Keratinocyte (primary cell): ENCODE measurements at regions not wholly inside any gene's neighbourhood (a gene's known extent, or its start where the extent isn't known, plus 50 kb on each side); places are given as distances from the start of the nearest gene placed in this dataset.

Experiments used
- DNase-seq: peaks from one replicate; pipeline ENCODE4 v3.0.0-alpha.2; 2011; ENCODE audit warnings: low read depth, missing footprints, low spot score
- FAIRE-seq: peaks from 2 replicates; lab custom pipeline; 2011; peaks lifted over from hg19 to GRCh38; lab: Jason Lieb, UNC
- H2AFZ ChIP-seq: 2 replicates; pipeline ENCODE4 v1.6.0; 2012; ENCODE audit warnings: low read length, control low read depth, inconsistent platforms; ENCODE audit not compliant: control insufficient read depth
- H3K27ac ChIP-seq: 2 replicates; pipeline ENCODE4 v1.5.1; 2011; ENCODE audit warnings: low read length; ENCODE audit not compliant: control insufficient read depth, insufficient read depth
- H3K27me3 ChIP-seq: 3 replicates; pipeline ENCODE4 v1.6.0; 2011; ENCODE audit warnings: low read length; ENCODE audit not compliant: control insufficient read depth, insufficient read depth; ENCODE audit errors: extremely low read depth
- H3K36me3 ChIP-seq, 2 experiments: 2 replicates in 1 of 2; 3 replicates in 1 of 2; pipeline ENCODE4 v1.5.1; 2011; ENCODE audit warnings: low read length in 2 of 2, mild to moderate bottlenecking in 1 of 2; ENCODE audit not compliant: control insufficient read depth in 2 of 2, insufficient read depth in 2 of 2; ENCODE audit errors: extremely low read depth in 1 of 2
- H3K4me1 ChIP-seq: 3 replicates; pipeline ENCODE4 v1.5.1; 2011; ENCODE audit warnings: low read length; ENCODE audit not compliant: control insufficient read depth, insufficient read depth; ENCODE audit errors: extremely low read depth
- H3K4me2 ChIP-seq: 3 replicates; pipeline ENCODE4 v1.6.0; 2011; ENCODE audit warnings: low read depth, low read length; ENCODE audit not compliant: control insufficient read depth, insufficient read depth; ENCODE audit errors: extremely low read depth
- H3K4me3 ChIP-seq, 3 experiments: fragments of 200-600 bp in 1 of 3; sonication (generic) in 1 of 3; 2 replicates in 2 of 3; 3 replicates in 1 of 3; pipeline ENCODE4 v1.5.1; 2011 to 2016; ENCODE audit warnings: low read length in 3 of 3, mild to moderate bottlenecking in 3 of 3, control low read depth in 2 of 3, inconsistent platforms in 1 of 3, low read depth in 1 of 3, mixed read lengths in 1 of 3, mixed run types in 1 of 3, moderate library complexity in 1 of 3; ENCODE audit not compliant: control insufficient read depth in 2 of 3, insufficient read depth in 2 of 3; ENCODE audit errors: extremely low read depth in 1 of 3
- H3K79me2 ChIP-seq: 2 replicates; pipeline ENCODE4 v1.6.0; 2012; ENCODE audit warnings: low read length; ENCODE audit not compliant: control insufficient read depth, insufficient read depth
- H3K9ac ChIP-seq: 3 replicates; pipeline ENCODE4 v1.6.0; 2011; ENCODE audit warnings: low read length; ENCODE audit not compliant: control insufficient read depth, insufficient read depth; ENCODE audit errors: extremely low read depth
- H3K9me1 ChIP-seq: 3 replicates; pipeline ENCODE4 v1.6.0; 2011; ENCODE audit warnings: low read length; ENCODE audit not compliant: control insufficient read depth, insufficient read depth; ENCODE audit errors: extremely low read depth
- H3K9me3 ChIP-seq: 2 replicates; pipeline ENCODE4 v1.5.1; 2012; ENCODE audit warnings: low read depth, low read length; ENCODE audit not compliant: control insufficient read depth
- H4K20me1 ChIP-seq: 3 replicates; pipeline ENCODE4 v1.6.0; 2011; ENCODE audit warnings: low read length; ENCODE audit not compliant: control insufficient read depth, insufficient read depth; ENCODE audit errors: extremely low read depth
- CTCF ChIP-seq, 3 experiments: IDR thresholded peaks in 1 of 3; conservative IDR thresholded peaks in 1 of 3; optimal IDR thresholded peaks in 1 of 3; 2 replicates in 2 of 3; 3 replicates in 1 of 3; pipeline versions ENCODE3 to v1.5.1; 2011; ENCODE audit warnings: low read length in 3 of 3, mild to moderate bottlenecking in 3 of 3, moderate library complexity in 2 of 3, control low read depth in 1 of 3, inconsistent platforms in 1 of 3; ENCODE audit not compliant: insufficient read depth in 2 of 3; ENCODE audit errors: extremely low read depth in 1 of 3
- EZH2 ChIP-seq: IDR thresholded peaks from one replicate; pipeline ENCODE4 v1.6.1; 2012; ENCODE audit warnings: inconsistent platforms, mild to moderate bottlenecking, low read length, moderate library complexity
- dilution Hi-C: fragments of 300-500 bp; cut with MboI; formaldehyde crosslinking; loops from one replicate; pipeline ENCODE4 v1.7.0; 2020; ENCODE audit warnings: low sequenced_read_pairs; ENCODE audit not compliant: extremely low pct_ligation_motif_present

- peaks cover 11% of the 10 kb centered on the region for H3K4me1 ChIP-seq
- dilution Hi-C loops, result no loop called here
- no peak overlapping the region for H3K4me3 ChIP-seq
- H3K4me2 ChIP-seq, result no peak overlapping the region
- TF ChIP-seq CTCF (optimal IDR thresholded peaks at IDR 0.05 in 1 of 3, IDR thresholded peaks at IDR 0.05 in 1 of 3, conservative IDR thresholded peaks at IDR 0.05 in 1 of 3; ENCODE audit: extremely low read depth in 1 of 3, insufficient read depth in 2 of 3, low read length in 3 of 3) (no peak), EZH2 (no peak)
- H3K9ac ChIP-seq, result no peak overlapping the region
- no peaks in the 10 kb centered on the region for H3K9me3 ChIP-seq
- no peak overlapping the region for H3K27ac ChIP-seq
- H3K27me3 ChIP-seq, result no peaks in the 10 kb centered on the region
- no peak overlapping the region for H2AFZ ChIP-seq
- FAIRE-seq (no peak), DNase-seq (no peak)
- H3K9me1 ChIP-seq, result no peaks in the 10 kb centered on the region
- no peaks in the 10 kb centered on the region for H4K20me1 ChIP-seq
- no peaks in the 10 kb centered on the region for H3K36me3 ChIP-seq
- no peaks in the 10 kb centered on the region for H3K79me2 ChIP-seq
Measured at GRCh38 chr2:66272751-66273150, 162.2 kb upstream of the MEIS1 start.

GRCh38 chr2:66271777-66272176 lies 163.1 kb upstream of the MEIS1 start:
- no peak overlapping the region for H3K4me3 ChIP-seq
- no peak overlapping the region for H2AFZ ChIP-seq
- no peaks in the 10 kb centered on the region for H3K9me1 ChIP-seq
- no peak overlapping the region for H3K9ac ChIP-seq
- TF ChIP-seq CTCF (optimal IDR thresholded peaks at IDR 0.05 in 1 of 3, IDR thresholded peaks at IDR 0.05 in 1 of 3, conservative IDR thresholded peaks at IDR 0.05 in 1 of 3; ENCODE audit: extremely low read depth in 1 of 3, insufficient read depth in 2 of 3, low read length in 3 of 3) (no peak), EZH2 (no peak)
- no peaks in the 10 kb centered on the region for H3K36me3 ChIP-seq
- H4K20me1 ChIP-seq, result no peaks in the 10 kb centered on the region
- FAIRE-seq, result no peak
- no peak for DNase-seq
- H3K4me2 ChIP-seq, result no peak overlapping the region
- H3K27ac ChIP-seq, result no peak overlapping the region
- H3K9me3 ChIP-seq, result no peaks in the 10 kb centered on the region
- H3K4me1 ChIP-seq, result peaks cover 11% of the 10 kb centered on the region
- no peaks in the 10 kb centered on the region for H3K79me2 ChIP-seq
- no peaks in the 10 kb centered on the region for H3K27me3 ChIP-seq
- dilution Hi-C loops, result no loop called here
